H9 (cell line): ENCODE measurements at regions not wholly inside any gene's neighbourhood (a gene's known extent, or its start where the extent isn't known, plus 50 kb on each side); places are given as distances from the start of the nearest gene placed in this dataset.

Experiments used
- DNase-seq: peaks from one replicate; pipeline ENCODE4 v3.0.0-alpha.2; 2017
- H2AFZ ChIP-seq: one replicate; pipeline ENCODE4 v1.6.1; 2013; ENCODE audit warnings: mild to moderate bottlenecking, low read length, control low read depth, moderate library complexity
- H2AK5ac ChIP-seq: 2 replicates; pipeline ENCODE4 v1.6.1; 2013; ENCODE audit warnings: low read length, control low read depth, mixed read lengths; ENCODE audit not compliant: insufficient read length
- H2BK120ac ChIP-seq: one replicate; pipeline ENCODE4 v1.6.1; 2013; ENCODE audit warnings: low read depth, mild to moderate bottlenecking, low read length, control low read depth, inconsistent platforms; ENCODE audit not compliant: poor library complexity, severe bottlenecking
- H2BK12ac ChIP-seq: 2 replicates; pipeline ENCODE4 v1.6.1; 2013; ENCODE audit warnings: low read length, control low read depth, mixed read lengths, low read depth; ENCODE audit not compliant: insufficient read length
- H2BK15ac ChIP-seq: 2 replicates; pipeline ENCODE4 v1.6.1; 2013; ENCODE audit warnings: low read depth, low read length, control low read depth
- H2BK20ac ChIP-seq: one replicate; pipeline ENCODE4 v1.6.1; 2013; ENCODE audit warnings: low read depth, mild to moderate bottlenecking, low read length, control low read depth, inconsistent platforms; ENCODE audit not compliant: poor library complexity, severe bottlenecking
- H2BK5ac ChIP-seq: 2 replicates; pipeline ENCODE4 v1.6.1; 2013; ENCODE audit warnings: low read length, control low read depth, mixed read lengths; ENCODE audit not compliant: insufficient read length
- H3K14ac ChIP-seq: 2 replicates; pipeline ENCODE4 v1.6.1; 2013; ENCODE audit warnings: low read length, control low read depth; ENCODE audit not compliant: insufficient read depth
- H3K18ac ChIP-seq: 2 replicates; pipeline ENCODE4 v1.6.1; 2013; ENCODE audit warnings: low read depth, mild to moderate bottlenecking, mixed read lengths, low read length, control low read depth; ENCODE audit not compliant: insufficient read length
- H3K23ac ChIP-seq: 2 replicates; pipeline ENCODE4 v1.6.1; 2013; ENCODE audit warnings: low read length, control low read depth, mixed read lengths, low read depth; ENCODE audit not compliant: insufficient read length
- H3K23me2 ChIP-seq: 2 replicates; pipeline ENCODE4 v1.6.1; 2013; ENCODE audit warnings: low read depth, mild to moderate bottlenecking, mixed read lengths, low read length, control low read depth; ENCODE audit not compliant: insufficient read length, poor library complexity, severe bottlenecking
- H3K27ac ChIP-seq: 2 replicates; pipeline ENCODE4 v1.5.1; 2013; ENCODE audit warnings: low read length, control low read depth, mixed read lengths, low read depth; ENCODE audit not compliant: insufficient read length
- H3K27me3 ChIP-seq: 2 replicates; pipeline ENCODE4 v1.6.1; 2013; ENCODE audit warnings: low read length, control low read depth, inconsistent platforms; ENCODE audit not compliant: insufficient read depth
- H3K4ac ChIP-seq: 2 replicates; pipeline ENCODE4 v1.6.1; 2013; ENCODE audit warnings: low read depth, mild to moderate bottlenecking, control low read depth, inconsistent platforms, low read length, moderate library complexity
- H3K4me1 ChIP-seq: 2 replicates; pipeline ENCODE4 v1.6.1; 2013; ENCODE audit warnings: low read length, control low read depth, inconsistent platforms; ENCODE audit not compliant: insufficient read depth
- H3K4me2 ChIP-seq: 2 replicates; pipeline ENCODE4 v1.6.1; 2013; ENCODE audit warnings: low read length, control low read depth, mixed read lengths; ENCODE audit not compliant: insufficient read length, insufficient read depth
- H3K56ac ChIP-seq: 2 replicates; pipeline ENCODE4 v1.6.1; 2013; ENCODE audit warnings: low read depth, mild to moderate bottlenecking, mixed read lengths, low read length, control low read depth; ENCODE audit not compliant: insufficient read length
- H3K79me1 ChIP-seq: 2 replicates; pipeline ENCODE4 v1.6.1; 2013; ENCODE audit warnings: low read depth, mild to moderate bottlenecking, moderate library complexity, low read length, control low read depth, inconsistent platforms; ENCODE audit not compliant: insufficient read depth, poor library complexity, severe bottlenecking
- H3K79me2 ChIP-seq: 2 replicates; pipeline ENCODE4 v1.6.1; 2013; ENCODE audit warnings: low read length, control low read depth, inconsistent platforms; ENCODE audit not compliant: insufficient read depth
- H3K9ac ChIP-seq: 2 replicates; pipeline ENCODE4 v1.6.1; 2013; ENCODE audit warnings: low read length, control low read depth, mixed read lengths; ENCODE audit not compliant: insufficient read length; ENCODE audit errors: extremely low read depth
- H3K9me3 ChIP-seq: one replicate; pipeline ENCODE4 v1.6.1; 2013; ENCODE audit warnings: low read depth, low read length, inconsistent platforms; ENCODE audit not compliant: control insufficient read depth
- H3T11ph ChIP-seq: one replicate; pipeline ENCODE4 v1.6.1; 2013; ENCODE audit warnings: mild to moderate bottlenecking, low read length, control low read depth, inconsistent platforms
- H4K20me1 ChIP-seq: one replicate; pipeline ENCODE4 v1.6.1; 2013; ENCODE audit not compliant: control insufficient read depth, insufficient read length, insufficient read depth
- H4K5ac ChIP-seq: 2 replicates; pipeline ENCODE4 v1.6.1; 2013; ENCODE audit warnings: low read depth, mild to moderate bottlenecking, mixed read lengths, low read length, control low read depth; ENCODE audit not compliant: insufficient read length
- H4K8ac ChIP-seq: replicated peaks from 2 replicates; pipeline ENCODE4 v1.6.1; 2013; ENCODE audit warnings: low read length, control low read depth, mixed read lengths, low read depth; ENCODE audit not compliant: insufficient read length
- H4K91ac ChIP-seq: 2 replicates; pipeline ENCODE4 v1.6.1; 2013; ENCODE audit warnings: low read depth, mild to moderate bottlenecking, moderate library complexity, mixed read lengths, low read length, control low read depth; ENCODE audit not compliant: insufficient read length
- H3K27ac Mint-ChIP-seq, 3 experiments: 2 replicates in 2 of 3; 3 replicates in 1 of 3; pipeline ENCODE4 v1.8.0; 2020 to 2021; ENCODE audit warnings: mixed read lengths in 3 of 3, mild to moderate bottlenecking in 1 of 3, moderate library complexity in 1 of 3
- H3K27me3 Mint-ChIP-seq: 2 replicates; pipeline ENCODE4 v1.8.0; 2021; ENCODE audit warnings: low read depth, mild to moderate bottlenecking, moderate library complexity, mixed read lengths
- H3K36me3 Mint-ChIP-seq, 3 experiments: 2 replicates in 2 of 3; 3 replicates in 1 of 3; pipeline ENCODE4 v1.8.0; 2020 to 2021; ENCODE audit warnings: low read depth in 3 of 3, mixed read lengths in 3 of 3; ENCODE audit not compliant: insufficient read depth in 1 of 3
- H3K4me1 Mint-ChIP-seq, 2 experiments: 2 replicates each; pipeline ENCODE4 v1.8.0; 2020; ENCODE audit warnings: mixed read lengths in 2 of 2
- H3K4me3 Mint-ChIP-seq, 2 experiments: 2 replicates in 1 of 2; 3 replicates in 1 of 2; pipeline ENCODE4 v1.8.0; 2020 to 2021; ENCODE audit warnings: mild to moderate bottlenecking in 2 of 2, mixed read lengths in 2 of 2, moderate library complexity in 1 of 2
- H3K9me3 Mint-ChIP-seq, 2 experiments: 2 replicates in 1 of 2; 3 replicates in 1 of 2; pipeline ENCODE4 v1.8.0; 2020; ENCODE audit warnings: mild to moderate bottlenecking in 2 of 2, mixed read lengths in 2 of 2, moderate library complexity in 1 of 2
- CTCF ChIP-seq: fragments of 200-600 bp; sonication (generic); conservative IDR thresholded peaks from 3 replicates; pipeline ENCODE4 v1.8.0; 2021; ENCODE audit warnings: antibody characterized with exemption, mild to moderate bottlenecking
- WGBS: extraction: QIAGEN DNeasy Blood & Tissue Kit; methylation state at CpG from one replicate; pipeline ENCODE4 v1.1.7; 2013; ENCODE audit warnings: missing lambda C conversion rate, low lambda C conversion rate, mixed read lengths; ENCODE audit not compliant: insufficient read length; ENCODE audit errors: extremely low coverage; 5-methylcytosine and 5-hydroxymethylcytosine counted together

GRCh38 chr2:76612764-76613163 is 902.0 kb upstream of the GCFC2 start:
- no peak overlapping the region for H2BK120ac ChIP-seq
- no peaks in the 10 kb centered on the region for H3K27me3 ChIP-seq
- H4K8ac ChIP-seq = no peak overlapping the region
- H3K79me1 ChIP-seq = no peaks in the 10 kb centered on the region
- H3K4me2 ChIP-seq = no peak overlapping the region
- H3K27ac ChIP-seq = no peak overlapping the region
- Mint-ChIP-seq H3K4me1 (peaks cover 55 to 57% of the 10 kb centered on the region in 2 experiments), H3K36me3 (no peaks in the 10 kb centered on the region), H3K27me3 (no peaks in the 10 kb centered on the region), H3K27ac (peak overlapping the region in 2 of 3 experiments; percentile 92 to 96; a peak in 4 of 7 replicates), H3K4me3 (no peak overlapping the region), H3K9me3 (no peaks in the 10 kb centered on the region)
- H3K23me2 ChIP-seq = no peaks in the 10 kb centered on the region
- H3K9me3 ChIP-seq = no peaks in the 10 kb centered on the region
- no peak overlapping the region for H2BK20ac ChIP-seq
- no peak overlapping the region for H2BK15ac ChIP-seq
- WGBS = no CpG with 5 or more reads among the region's 2 CpGs
- no peak overlapping the region for H4K91ac ChIP-seq
- TF ChIP-seq CTCF = no peak
- H3K14ac ChIP-seq = no peak overlapping the region
- H3K18ac ChIP-seq = no peak overlapping the region
- H3T11ph ChIP-seq = no peak overlapping the region
- no peaks in the 10 kb centered on the region for H3K79me2 ChIP-seq
- no peak for DNase-seq
- no peak overlapping the region for H2AFZ ChIP-seq
- H4K5ac ChIP-seq = no peak overlapping the region
- no peak overlapping the region for H2AK5ac ChIP-seq
- H3K4ac ChIP-seq = no peak overlapping the region
- H3K4me1 ChIP-seq = no peaks in the 10 kb centered on the region; the same call in 1 of the 2 replicates
- H4K20me1 ChIP-seq = no peaks in the 10 kb centered on the region
- no peak overlapping the region for H3K23ac ChIP-seq
- H3K9ac ChIP-seq = no peak overlapping the region
- H2BK5ac ChIP-seq = no peak overlapping the region
- no peak overlapping the region for H3K56ac ChIP-seq
- H2BK12ac ChIP-seq = no peak overlapping the region
